Panc1 (cell line): ENCODE measurements at regions not wholly inside any gene's neighbourhood (a gene's known extent, or its start where the extent isn't known, plus 50 kb on each side); places are given as distances from the start of the nearest gene placed in this dataset.
"Not testable (repeated sequence)": the region's sequence is repeated elsewhere in the genome, so short reads cannot be mapped to it uniquely, and the experiment has no call there.

Source experiments
- ATAC-seq: fragments of 200-7000 bp; cut with Tn5 transposase; 2 replicates; pipeline ENCODE4 v1.9.1; 2020; ENCODE audit warnings: mild to moderate bottlenecking, moderate library complexity
- BruUV-seq: library from RNA; stranded (reverse); fragments of 400-500 nt; replicated peaks from 2 replicates; lab custom pipeline; 2021; lab: Mats Ljungman, UMichigan
- CTCF ChIA-PET: fragments of 300-600 bp; sonication (Branson Sonifier 250); formaldehyde crosslinking; loops from one replicate; lab custom pipeline; 2022; ENCODE audit warnings: antibody characterized with exemption; lab: Charles Lee
- POLR2A ChIA-PET: fragments of 300-600 bp; sonication (Branson Sonifier 250); formaldehyde crosslinking; loops from one replicate; lab custom pipeline; 2022; ENCODE audit warnings: antibody characterized with exemption; lab: Charles Lee
- DNase-seq: peaks from one replicate; pipeline ENCODE4 v3.0.0-alpha.2; 2010; ENCODE audit warnings: low read depth, low spot score
- H3K27ac ChIP-seq: 2 replicates; pipeline ENCODE4 v1.5.1; 2011; ENCODE audit warnings: mild to moderate bottlenecking, low read length, inconsistent platforms
- H3K27me3 ChIP-seq: fragments of 200-500 bp; sonication (Bioruptor generic); 2 replicates; pipeline ENCODE4 v1.6.0; 2014; ENCODE audit warnings: low read length, inconsistent platforms; ENCODE audit not compliant: control insufficient read depth, insufficient read depth
- H3K36me3 ChIP-seq: fragments of 200-500 bp; sonication (Bioruptor generic); 2 replicates; pipeline ENCODE4 v1.5.1; 2014; ENCODE audit warnings: inconsistent platforms, mild to moderate bottlenecking, low read length, moderate library complexity; ENCODE audit not compliant: control insufficient read depth, insufficient read depth
- H3K4me1 ChIP-seq: 2 replicates; pipeline ENCODE4 v1.5.1; 2011; ENCODE audit warnings: inconsistent platforms, mild to moderate bottlenecking, low read length, moderate library complexity; ENCODE audit not compliant: control insufficient read depth, insufficient read depth
- H3K4me3 ChIP-seq, 2 experiments: 2 replicates each; pipeline ENCODE4 v1.5.1; 2011 to 2012; ENCODE audit warnings: low read depth in 2 of 2, low read length in 2 of 2, mild to moderate bottlenecking in 2 of 2, inconsistent platforms in 1 of 2, moderate library complexity in 1 of 2
- H3K9me3 ChIP-seq: fragments of 200-500 bp; sonication (Bioruptor generic); 2 replicates; pipeline ENCODE4 v1.5.1; 2014; ENCODE audit warnings: low read depth, mild to moderate bottlenecking, inconsistent platforms, low read length, moderate library complexity; ENCODE audit not compliant: control insufficient read depth, insufficient read depth
- POLR2AphosphoS5 ChIP-seq: IDR thresholded peaks from 2 replicates; pipeline ENCODE4 v1.6.1; 2012; ENCODE audit warnings: mild to moderate bottlenecking, low read depth, low read length, moderate library complexity
- REST ChIP-seq, 2 experiments: IDR thresholded peaks; 2 replicates each; pipeline ENCODE4 v1.6.1; 2011 to 2012; ENCODE audit warnings: low read depth in 2 of 2, control low read depth in 1 of 2, low read length in 1 of 2, mild to moderate bottlenecking in 1 of 2, moderate library complexity in 1 of 2; ENCODE audit not compliant: insufficient read depth in 1 of 2
- SIN3A ChIP-seq: IDR thresholded peaks from 2 replicates; pipeline ENCODE4 v1.6.1; 2012; ENCODE audit warnings: low read depth, mild to moderate bottlenecking, low read length, moderate library complexity, borderline replicate concordance; ENCODE audit not compliant: insufficient read depth
- TCF7L2 ChIP-seq: IDR thresholded peaks from 2 replicates; pipeline ENCODE4 v1.6.1; 2011; ENCODE audit warnings: mild to moderate bottlenecking, low read depth, low read length, inconsistent platforms
- in situ Hi-C: cut with HindIII; loops from 2 replicates; pipeline ENCODE4 v1.10.0; 2016; ENCODE audit warnings: low sequenced_read_pairs, low pct_unique_long_range_greater_than_20kb
- intact Hi-C: fragments of 100-400 bp; cut with micrococcal nuclease; formaldehyde crosslinking; loops from one replicate; pipeline ENCODE4 v1.10.0; 2022; ENCODE audit not compliant: unreplicated experiment
- TF ChIP-seq, protein P1 (sequence below): fragments of 450-650 bp; IDR thresholded peaks from 2 replicates; pipeline ENCODE4 v1.5.1; 2017; ENCODE audit warnings: mild to moderate bottlenecking

- DNase-seq = no peak
- Histone ChIP-seq H3K27me3 (no peaks in the 10 kb centered on the region; the same call in 1 of the 2 replicates), H3K27ac (no peak overlapping the region), H3K36me3 (no peaks in the 10 kb centered on the region), H3K4me3 (no peak overlapping the region), H3K4me1 (no peaks in the 10 kb centered on the region), H3K9me3 (no peaks in the 10 kb centered on the region)
- TF ChIP-seq SIN3A = no peak
- TF ChIP-seq POLR2AphosphoS5 = no peak
- no peak for TF ChIP-seq TCF7L2
- no peak for TF ChIP-seq REST (IDR thresholded peaks at IDR 0.05; ENCODE audit: insufficient read depth in 1 of 2, low read depth in 2 of 2, low read length in 1 of 2)
- TF ChIP-seq, protein P1, sequence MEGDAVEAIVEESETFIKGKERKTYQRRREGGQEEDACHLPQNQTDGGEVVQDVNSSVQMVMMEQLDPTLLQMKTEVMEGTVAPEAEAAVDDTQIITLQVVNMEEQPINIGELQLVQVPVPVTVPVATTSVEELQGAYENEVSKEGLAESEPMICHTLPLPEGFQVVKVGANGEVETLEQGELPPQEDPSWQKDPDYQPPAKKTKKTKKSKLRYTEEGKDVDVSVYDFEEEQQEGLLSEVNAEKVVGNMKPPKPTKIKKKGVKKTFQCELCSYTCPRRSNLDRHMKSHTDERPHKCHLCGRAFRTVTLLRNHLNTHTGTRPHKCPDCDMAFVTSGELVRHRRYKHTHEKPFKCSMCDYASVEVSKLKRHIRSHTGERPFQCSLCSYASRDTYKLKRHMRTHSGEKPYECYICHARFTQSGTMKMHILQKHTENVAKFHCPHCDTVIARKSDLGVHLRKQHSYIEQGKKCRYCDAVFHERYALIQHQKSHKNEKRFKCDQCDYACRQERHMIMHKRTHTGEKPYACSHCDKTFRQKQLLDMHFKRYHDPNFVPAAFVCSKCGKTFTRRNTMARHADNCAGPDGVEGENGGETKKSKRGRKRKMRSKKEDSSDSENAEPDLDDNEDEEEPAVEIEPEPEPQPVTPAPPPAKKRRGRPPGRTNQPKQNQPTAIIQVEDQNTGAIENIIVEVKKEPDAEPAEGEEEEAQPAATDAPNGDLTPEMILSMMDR = no peak
- CTCF ChIA-PET = no interaction called here
- intact Hi-C loops = no loop called here
- POLR2A ChIA-PET = no interaction called here
- BruUV-seq = no TSS peak
- in situ Hi-C loops = no loop called here
- no peak for ATAC-seq
Observed at GRCh38 chr5:112512901-112513300, 93.8 kb upstream of the EPB41L4A start.

DNA sequence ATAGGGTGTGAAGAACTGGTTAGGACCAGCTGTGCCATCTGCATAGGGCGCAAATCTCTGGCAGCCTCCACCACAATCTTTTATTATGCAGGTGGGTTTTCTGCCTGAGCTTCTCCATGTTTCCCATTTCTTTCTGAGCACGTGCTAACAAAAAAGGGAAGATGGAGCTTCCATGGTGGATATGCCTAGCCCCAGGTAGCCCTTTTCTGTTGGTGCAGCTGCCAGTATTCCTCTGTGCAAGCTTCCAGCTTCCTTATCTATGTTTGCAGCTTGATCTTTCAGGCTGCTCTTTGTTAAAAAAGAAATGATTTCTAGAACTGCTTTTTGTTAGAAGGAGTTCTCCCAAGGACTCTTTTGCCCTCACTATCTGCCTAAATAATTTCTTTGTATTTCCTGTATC, 95.0 kb upstream of the EPB41L4A start:
- ChIA-PET POLR2A (no interaction called here), CTCF (no interaction called here)
- no TSS peak for BruUV-seq
- Histone ChIP-seq H3K4me3 (no peak overlapping the region), H3K4me1 (no peaks in the 10 kb centered on the region), H3K27ac (no peak overlapping the region), H3K27me3 (no peaks in the 10 kb centered on the region; the same call in 1 of the 2 replicates), H3K36me3 (no peaks in the 10 kb centered on the region), H3K9me3 (no peaks in the 10 kb centered on the region)
- intact Hi-C loops (no loop called here), in situ Hi-C loops (no loop called here)
- no peak for DNase-seq
- TF ChIP-seq, protein P1 = no peak
- TF ChIP-seq REST (IDR thresholded peaks at IDR 0.05; ENCODE audit: insufficient read depth in 1 of 2, low read depth in 2 of 2, low read length in 1 of 2) (no peak), SIN3A (no peak), POLR2AphosphoS5 (no peak), TCF7L2 (no peak)
- ATAC-seq = no peak

- intact Hi-C loops, H3K27ac ChIP-seq, H3K9me3 ChIP-seq, in situ Hi-C loops, CTCF ChIA-PET, H3K27me3 ChIP-seq, ATAC-seq, H3K4me1 ChIP-seq, H3K4me3 ChIP-seq, DNase-seq, POLR2A ChIA-PET, BruUV-seq, H3K36me3 ChIP-seq: not testable (repeated sequence)
Observed at GRCh38 chr5:112520474-112520873, 101.4 kb upstream of the EPB41L4A start.
